ENCODE measurements at regions not wholly inside any gene's neighbourhood (a gene's known extent, or its start where the extent isn't known, plus 50 kb on each side); places are given as distances from the start of the nearest gene placed in this dataset.
"Not testable (repeated sequence)": the region's sequence is repeated elsewhere in the genome, so short reads cannot be mapped to it uniquely, and the experiment has no call there.

DNA sequence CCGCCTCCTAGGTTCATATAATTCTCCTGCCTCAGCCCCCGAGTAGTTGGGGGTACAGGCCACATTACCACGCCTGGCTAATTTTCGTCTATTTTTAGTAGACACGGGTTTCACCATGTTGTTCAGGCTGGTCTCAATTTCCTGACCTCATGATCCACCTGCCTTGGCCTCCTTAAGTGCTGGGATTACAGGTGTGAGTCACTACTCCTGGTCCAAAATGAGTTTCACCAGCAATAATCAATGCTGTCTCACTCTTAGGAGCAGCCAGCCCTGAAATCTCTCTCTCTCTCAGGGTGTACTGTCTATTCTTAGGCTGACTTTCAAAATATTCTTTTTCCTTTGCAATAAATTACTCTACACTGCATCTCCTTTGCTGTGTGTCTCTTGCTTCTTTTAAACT lies 177.5 kb upstream of the HSFY2 start:
- Histone ChIP-seq H3K27me3 (ENCODE audit: control insufficient read depth in 3 of 3, insufficient read depth in 3 of 3, low read length in 3 of 3) (no peaks in the 10 kb centered on the region), H3K27ac (ENCODE audit: low read depth, low read length) (no peak overlapping the region), H3K9me3 (ENCODE audit: control insufficient read depth in 3 of 3, low read length in 3 of 3) (no peaks in the 10 kb centered on the region), H3K36me3 (ENCODE audit: control insufficient read depth in 3 of 3, insufficient read depth in 3 of 3, low read length in 3 of 3) (no peaks in the 10 kb centered on the region), H3K4me3 (ENCODE audit: low read length in 3 of 3) (no peak overlapping the region), H3K9ac (ENCODE audit: low read depth in 1 of 3, low read length in 3 of 3) (no peak overlapping the region), H3K4me1 (ENCODE audit: control insufficient read depth in 3 of 3, insufficient read depth in 3 of 3, low read length in 3 of 3) (peaks cover 0 to 6% (median 5%) of the 10 kb centered on the region in 3 donors)

GRCh38 chrY:18936831-18937230 lies 163.3 kb upstream of the HSFY2 start:
- Histone ChIP-seq H3K9ac (ENCODE audit: low read depth in 1 of 3, low read length in 3 of 3) (no peak overlapping the region), H3K4me3 (ENCODE audit: low read length in 3 of 3) (no peak overlapping the region), H3K36me3 (ENCODE audit: control insufficient read depth in 3 of 3, insufficient read depth in 3 of 3, low read length in 3 of 3) (no peaks in the 10 kb centered on the region), H3K27ac (ENCODE audit: low read depth, low read length) (no peak overlapping the region), H3K4me1 (ENCODE audit: control insufficient read depth in 3 of 3, insufficient read depth in 3 of 3, low read length in 3 of 3) (no peaks in the 10 kb centered on the region), H3K27me3 (ENCODE audit: control insufficient read depth in 3 of 3, insufficient read depth in 3 of 3, low read length in 3 of 3) (no peaks in the 10 kb centered on the region), H3K9me3 (ENCODE audit: control insufficient read depth in 3 of 3, low read length in 3 of 3) (no peaks in the 10 kb centered on the region)

GRCh38 chrY:18919256-18919655 lies 145.7 kb upstream of the HSFY2 start:
- no peak overlapping the region for H3K27ac ChIP-seq (ENCODE audit: low read depth, low read length)
- H3K9ac ChIP-seq (ENCODE audit: low read depth in 1 of 3, low read length in 3 of 3) = no peak overlapping the region
- no peaks in the 10 kb centered on the region for H3K4me1 ChIP-seq (ENCODE audit: control insufficient read depth in 3 of 3, insufficient read depth in 3 of 3, low read length in 3 of 3)
- no peaks in the 10 kb centered on the region for H3K36me3 ChIP-seq (ENCODE audit: control insufficient read depth in 3 of 3, insufficient read depth in 3 of 3, low read length in 3 of 3)
- no peaks in the 10 kb centered on the region for H3K27me3 ChIP-seq (ENCODE audit: control insufficient read depth in 3 of 3, insufficient read depth in 3 of 3, low read length in 3 of 3)
- no peaks in the 10 kb centered on the region for H3K9me3 ChIP-seq (ENCODE audit: control insufficient read depth in 3 of 3, low read length in 3 of 3)
- no peak overlapping the region for H3K4me3 ChIP-seq (ENCODE audit: low read length in 3 of 3)

- Histone ChIP-seq H3K9ac (ENCODE audit: low read depth in 1 of 3, low read length in 3 of 3) (no peak overlapping the region), H3K9me3 (ENCODE audit: control insufficient read depth in 3 of 3, low read length in 3 of 3) (no peaks in the 10 kb centered on the region), H3K4me1 (ENCODE audit: control insufficient read depth in 3 of 3, insufficient read depth in 3 of 3, low read length in 3 of 3) (no peaks in the 10 kb centered on the region), H3K4me3 (ENCODE audit: low read length in 3 of 3) (no peak overlapping the region), H3K36me3 (ENCODE audit: control insufficient read depth in 3 of 3, insufficient read depth in 3 of 3, low read length in 3 of 3) (no peaks in the 10 kb centered on the region), H3K27me3 (ENCODE audit: control insufficient read depth in 3 of 3, insufficient read depth in 3 of 3, low read length in 3 of 3) (no peaks in the 10 kb centered on the region), H3K27ac (ENCODE audit: low read depth, low read length) (no peak overlapping the region)
Observed at GRCh38 chrY:18912846-18913245, 139.3 kb upstream of the HSFY2 start.

DNA sequence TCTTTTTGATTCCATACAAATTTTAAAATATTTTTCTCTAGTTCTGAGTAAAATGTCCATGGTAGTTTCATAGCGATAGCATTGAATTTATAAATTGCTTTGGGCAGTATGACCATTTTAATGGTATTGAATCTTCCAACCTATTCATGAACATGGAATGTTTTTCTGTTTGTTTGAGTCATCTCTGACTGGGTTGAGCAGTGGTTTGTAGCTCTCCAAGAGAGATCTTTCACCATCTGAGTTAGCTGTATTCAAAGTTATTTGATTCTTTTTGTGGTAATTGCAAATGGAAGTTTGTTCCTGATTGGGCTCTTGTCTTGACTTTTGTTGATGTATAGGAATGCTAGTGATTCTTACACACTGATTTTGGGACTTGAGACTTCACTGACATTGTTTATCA lies 136.3 kb upstream of the HSFY2 start:
- H3K9me3 ChIP-seq (ENCODE audit: control insufficient read depth in 3 of 3, low read length in 3 of 3) = no peaks in the 10 kb centered on the region
- no peaks in the 10 kb centered on the region for H3K4me1 ChIP-seq (ENCODE audit: control insufficient read depth in 3 of 3, insufficient read depth in 3 of 3, low read length in 3 of 3)
- no peak overlapping the region for H3K9ac ChIP-seq (ENCODE audit: low read depth in 1 of 3, low read length in 3 of 3)
- H3K4me3 ChIP-seq (ENCODE audit: low read length in 3 of 3) = no peak overlapping the region
- H3K27ac ChIP-seq (ENCODE audit: low read depth, low read length) = no peak overlapping the region
- H3K27me3 ChIP-seq (ENCODE audit: control insufficient read depth in 3 of 3, insufficient read depth in 3 of 3, low read length in 3 of 3) = no peaks in the 10 kb centered on the region
- no peaks in the 10 kb centered on the region for H3K36me3 ChIP-seq (ENCODE audit: control insufficient read depth in 3 of 3, insufficient read depth in 3 of 3, low read length in 3 of 3)

DNA sequence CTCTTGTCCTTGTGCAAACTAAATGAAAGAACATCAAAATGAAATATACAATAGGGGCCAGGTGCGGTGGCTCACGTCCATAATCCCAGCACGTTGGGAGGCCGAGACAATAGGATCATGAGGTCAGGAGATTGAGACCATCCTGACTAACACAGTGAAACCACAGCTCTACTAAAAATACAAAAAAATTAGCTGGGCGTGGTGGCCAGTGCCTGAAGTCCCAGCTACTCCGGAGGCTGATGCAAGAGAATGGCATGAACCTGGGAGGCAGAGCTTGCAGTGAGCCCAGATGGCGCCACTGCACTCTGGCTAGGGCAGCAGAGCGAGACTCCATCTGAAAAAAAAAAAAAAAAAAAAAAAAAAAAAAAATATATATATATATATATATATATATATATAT lies 132.7 kb upstream of the HSFY2 start:
- H3K9me3 ChIP-seq (ENCODE audit: control insufficient read depth in 3 of 3, low read length in 3 of 3); H3K4me3 ChIP-seq (ENCODE audit: low read length in 3 of 3); H3K9ac ChIP-seq (ENCODE audit: low read depth in 1 of 3, low read length in 3 of 3); H3K36me3 ChIP-seq (ENCODE audit: control insufficient read depth in 3 of 3, insufficient read depth in 3 of 3, low read length in 3 of 3); H3K27me3 ChIP-seq (ENCODE audit: control insufficient read depth in 3 of 3, insufficient read depth in 3 of 3, low read length in 3 of 3); H3K27ac ChIP-seq (ENCODE audit: low read depth, low read length); H3K4me1 ChIP-seq (ENCODE audit: control insufficient read depth in 3 of 3, insufficient read depth in 3 of 3, low read length in 3 of 3): not testable (repeated sequence)

GRCh38 chrY:18904296-18904695 lies 130.8 kb upstream of the HSFY2 start:
- Histone ChIP-seq H3K36me3 (ENCODE audit: control insufficient read depth in 3 of 3, insufficient read depth in 3 of 3, low read length in 3 of 3) (no peaks in the 10 kb centered on the region), H3K27ac (ENCODE audit: low read depth, low read length) (no peak overlapping the region), H3K4me3 (ENCODE audit: low read length in 3 of 3) (no peak overlapping the region), H3K9ac (ENCODE audit: low read depth in 1 of 3, low read length in 3 of 3) (no peak overlapping the region), H3K27me3 (ENCODE audit: control insufficient read depth in 3 of 3, insufficient read depth in 3 of 3, low read length in 3 of 3) (no peaks in the 10 kb centered on the region), H3K9me3 (ENCODE audit: control insufficient read depth in 3 of 3, low read length in 3 of 3) (no peaks in the 10 kb centered on the region), H3K4me1 (ENCODE audit: control insufficient read depth in 3 of 3, insufficient read depth in 3 of 3, low read length in 3 of 3) (no peaks in the 10 kb centered on the region)

DNA sequence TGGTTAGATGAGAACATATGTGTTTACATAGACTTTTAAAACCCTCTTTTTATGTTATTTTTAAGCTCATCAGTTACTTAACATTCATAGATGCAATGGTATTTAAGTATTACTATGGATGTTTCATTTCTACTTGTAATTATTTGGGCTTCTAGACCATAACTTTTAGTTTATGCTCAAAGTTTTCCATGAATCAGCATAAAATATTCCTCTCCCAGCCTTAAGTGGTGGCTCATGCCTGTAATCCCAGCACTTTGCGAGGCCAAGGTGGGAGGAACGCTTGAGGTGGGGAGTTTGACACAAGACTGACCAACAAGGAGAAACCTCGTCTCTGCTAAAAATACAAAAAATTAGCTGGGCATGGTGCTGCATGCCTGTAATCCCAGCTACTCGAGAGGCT lies 118.5 kb upstream of the HSFY2 start:
- no peak overlapping the region for H3K4me3 ChIP-seq (ENCODE audit: low read length in 3 of 3)
- no peaks in the 10 kb centered on the region for H3K36me3 ChIP-seq (ENCODE audit: control insufficient read depth in 3 of 3, insufficient read depth in 3 of 3, low read length in 3 of 3)
- H3K4me1 ChIP-seq (ENCODE audit: control insufficient read depth in 3 of 3, insufficient read depth in 3 of 3, low read length in 3 of 3) = no peaks in the 10 kb centered on the region
- H3K9ac ChIP-seq (ENCODE audit: low read depth in 1 of 3, low read length in 3 of 3) = no peak overlapping the region
- H3K9me3 ChIP-seq (ENCODE audit: control insufficient read depth in 3 of 3, low read length in 3 of 3) = no peaks in the 10 kb centered on the region
- H3K27ac ChIP-seq (ENCODE audit: low read depth, low read length) = no peak overlapping the region
- H3K27me3 ChIP-seq (ENCODE audit: control insufficient read depth in 3 of 3, insufficient read depth in 3 of 3, low read length in 3 of 3) = no peaks in the 10 kb centered on the region

GRCh38 chrY:18889548-18889947 lies 116.0 kb upstream of the HSFY2 start:
- H3K9ac ChIP-seq (ENCODE audit: low read depth in 1 of 3, low read length in 3 of 3) = no peak overlapping the region
- no peak overlapping the region for H3K27ac ChIP-seq (ENCODE audit: low read depth, low read length)
- H3K4me1 ChIP-seq (ENCODE audit: control insufficient read depth in 3 of 3, insufficient read depth in 3 of 3, low read length in 3 of 3) = no peaks in the 10 kb centered on the region
- H3K9me3 ChIP-seq (ENCODE audit: control insufficient read depth in 3 of 3, low read length in 3 of 3) = no peaks in the 10 kb centered on the region
- H3K36me3 ChIP-seq (ENCODE audit: control insufficient read depth in 3 of 3, insufficient read depth in 3 of 3, low read length in 3 of 3) = no peaks in the 10 kb centered on the region
- no peaks in the 10 kb centered on the region for H3K27me3 ChIP-seq (ENCODE audit: control insufficient read depth in 3 of 3, insufficient read depth in 3 of 3, low read length in 3 of 3)
- no peak overlapping the region for H3K4me3 ChIP-seq (ENCODE audit: low read length in 3 of 3)

DNA sequence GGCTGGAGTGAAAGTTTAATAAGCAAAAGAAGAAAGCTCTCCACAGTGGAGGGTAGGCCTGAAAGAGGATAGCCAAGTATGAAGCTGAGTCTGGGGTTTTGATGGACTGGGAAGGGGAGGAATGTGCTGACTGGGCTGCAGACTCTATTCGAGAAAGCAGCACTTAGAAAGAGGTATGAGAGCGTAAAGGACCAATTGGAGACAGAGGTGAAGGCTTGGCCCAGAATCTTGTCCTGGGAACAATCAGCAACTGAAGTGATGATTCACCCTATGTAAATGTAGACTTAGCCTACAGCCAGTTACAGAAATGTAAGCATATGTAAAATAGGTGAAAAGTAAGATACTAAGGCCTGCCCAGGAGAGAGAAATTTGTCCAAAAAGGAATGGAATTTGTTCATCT lies 111.2 kb upstream of the HSFY2 start:
- Histone ChIP-seq H3K27ac (ENCODE audit: low read depth, low read length) (no peak overlapping the region), H3K9me3 (ENCODE audit: control insufficient read depth in 3 of 3, low read length in 3 of 3) (no peaks in the 10 kb centered on the region), H3K27me3 (ENCODE audit: control insufficient read depth in 3 of 3, insufficient read depth in 3 of 3, low read length in 3 of 3) (no peaks in the 10 kb centered on the region), H3K4me1 (ENCODE audit: control insufficient read depth in 3 of 3, insufficient read depth in 3 of 3, low read length in 3 of 3) (no peaks in the 10 kb centered on the region), H3K9ac (ENCODE audit: low read depth in 1 of 3, low read length in 3 of 3) (no peak overlapping the region), H3K36me3 (ENCODE audit: control insufficient read depth in 3 of 3, insufficient read depth in 3 of 3, low read length in 3 of 3) (no peaks in the 10 kb centered on the region), H3K4me3 (ENCODE audit: low read length in 3 of 3) (no peak overlapping the region)

- not testable (repeated sequence) for H3K9me3 ChIP-seq (ENCODE audit: control insufficient read depth in 3 of 3, low read length in 3 of 3); H3K4me3 ChIP-seq (ENCODE audit: low read length in 3 of 3); H3K4me1 ChIP-seq (ENCODE audit: control insufficient read depth in 3 of 3, insufficient read depth in 3 of 3, low read length in 3 of 3); H3K9ac ChIP-seq (ENCODE audit: low read depth in 1 of 3, low read length in 3 of 3); H3K27me3 ChIP-seq (ENCODE audit: control insufficient read depth in 3 of 3, insufficient read depth in 3 of 3, low read length in 3 of 3); H3K36me3 ChIP-seq (ENCODE audit: control insufficient read depth in 3 of 3, insufficient read depth in 3 of 3, low read length in 3 of 3); H3K27ac ChIP-seq (ENCODE audit: low read depth, low read length)
Observed at GRCh38 chrY:18869145-18869544, 95.6 kb upstream of the HSFY2 start.
